ENCODE measurements at regions not wholly inside any gene's neighbourhood (a gene's known extent, or its start where the extent isn't known, plus 50 kb on each side); places are given as distances from the start of the nearest gene placed in this dataset.

- H3K36me3 ChIP-seq (replicated peaks in 1 of 2; ENCODE audit: control extremely low read depth in 1 of 2, control insufficient read depth in 1 of 2, extremely low read depth in 1 of 2, insufficient read depth in 2 of 2, low read length in 1 of 2) = no peaks in the 10 kb centered on the region
- DNase-seq = no peak
- ATAC-seq (ENCODE audit: low read depth) = no peak
- H3K79me2 ChIP-seq (ENCODE audit: control insufficient read depth, insufficient read depth, low read length) = no peaks in the 10 kb centered on the region
- H3K27ac Mint-ChIP-seq = no peak overlapping the region
- H3K27ac ChIP-seq (ENCODE audit: low read length in 2 of 2) = no peak overlapping the region
- H3K27me3 Mint-ChIP-seq = peaks cover 12% of the 10 kb centered on the region
- no peaks in the 10 kb centered on the region for H3K4me1 ChIP-seq (ENCODE audit: control insufficient read depth in 2 of 2, insufficient read depth in 2 of 2, low read length in 2 of 2)
- H3K27me3 ChIP-seq (replicated peaks in 1 of 4; ENCODE audit: control extremely low read depth in 1 of 4, control insufficient read depth in 3 of 4, insufficient read depth in 4 of 4, low read length in 3 of 4) = no peaks in the 10 kb centered on the region
- TF ChIP-seq, protein P1, sequence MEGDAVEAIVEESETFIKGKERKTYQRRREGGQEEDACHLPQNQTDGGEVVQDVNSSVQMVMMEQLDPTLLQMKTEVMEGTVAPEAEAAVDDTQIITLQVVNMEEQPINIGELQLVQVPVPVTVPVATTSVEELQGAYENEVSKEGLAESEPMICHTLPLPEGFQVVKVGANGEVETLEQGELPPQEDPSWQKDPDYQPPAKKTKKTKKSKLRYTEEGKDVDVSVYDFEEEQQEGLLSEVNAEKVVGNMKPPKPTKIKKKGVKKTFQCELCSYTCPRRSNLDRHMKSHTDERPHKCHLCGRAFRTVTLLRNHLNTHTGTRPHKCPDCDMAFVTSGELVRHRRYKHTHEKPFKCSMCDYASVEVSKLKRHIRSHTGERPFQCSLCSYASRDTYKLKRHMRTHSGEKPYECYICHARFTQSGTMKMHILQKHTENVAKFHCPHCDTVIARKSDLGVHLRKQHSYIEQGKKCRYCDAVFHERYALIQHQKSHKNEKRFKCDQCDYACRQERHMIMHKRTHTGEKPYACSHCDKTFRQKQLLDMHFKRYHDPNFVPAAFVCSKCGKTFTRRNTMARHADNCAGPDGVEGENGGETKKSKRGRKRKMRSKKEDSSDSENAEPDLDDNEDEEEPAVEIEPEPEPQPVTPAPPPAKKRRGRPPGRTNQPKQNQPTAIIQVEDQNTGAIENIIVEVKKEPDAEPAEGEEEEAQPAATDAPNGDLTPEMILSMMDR (IDR thresholded peaks at IDR 0.05) = no peak
- TF ChIP-seq EZH2 (IDR thresholded peaks at IDR 0.05; ENCODE audit: borderline replicate concordance, insufficient read depth, low read depth, low read length, poor library complexity, severe bottlenecking) = no peak
- H2AFZ ChIP-seq (ENCODE audit: insufficient read depth, low read depth, low read length, poor library complexity, severe bottlenecking) = no peak overlapping the region
- no peaks in the 10 kb centered on the region for H4K20me1 ChIP-seq (ENCODE audit: control insufficient read depth, insufficient read depth, low read length, poor library complexity, severe bottlenecking)
- no peaks in the 10 kb centered on the region for H3K9me3 ChIP-seq (ENCODE audit: control extremely low read depth in 1 of 3, control insufficient read depth in 2 of 3, insufficient read depth in 1 of 3, low read length in 2 of 3)
- intact Hi-C loops (cut with micrococcal nuclease) = no loop called here
- ChIA-PET CTCF (no interaction called here), POLR2A (no interaction called here)
- no peak overlapping the region for H3K4me3 ChIP-seq (ENCODE audit: control extremely low read depth in 1 of 5, extremely low read depth in 1 of 5, insufficient read depth in 1 of 5, low read depth in 2 of 5, low read length in 4 of 5)
- no peak overlapping the region for H3K4me3 Mint-ChIP-seq
- no peaks in the 10 kb centered on the region for H3K4me1 Mint-ChIP-seq
- no peaks in the 10 kb centered on the region for H3K9me3 Mint-ChIP-seq (ENCODE audit: insufficient read depth)
- no peak overlapping the region for H3K9ac ChIP-seq (ENCODE audit: low read length)
- no peak overlapping the region for H3K4me2 ChIP-seq (replicated peaks; ENCODE audit: low read depth, low read length, poor library complexity, severe bottlenecking)
- WGBS (ENCODE audit: insufficient coverage) = no CpG with 5 or more reads among the region's 2 CpGs
These were observed 502.2 kb upstream of the SETBP1 start for GRCh38 chr18:44178476-44178875.

- no peaks in the 10 kb centered on the region for H3K4me1 ChIP-seq (ENCODE audit: control insufficient read depth in 2 of 2, insufficient read depth in 2 of 2, low read length in 2 of 2)
- no peaks in the 10 kb centered on the region for H4K20me1 ChIP-seq (ENCODE audit: control insufficient read depth, insufficient read depth, low read length, poor library complexity, severe bottlenecking)
- H3K4me1 Mint-ChIP-seq = no peaks in the 10 kb centered on the region
- no peak overlapping the region for H3K4me3 Mint-ChIP-seq
- H3K9me3 ChIP-seq (ENCODE audit: control extremely low read depth in 1 of 3, control insufficient read depth in 2 of 3, insufficient read depth in 1 of 3, low read length in 2 of 3) = no peaks in the 10 kb centered on the region
- H3K4me3 ChIP-seq (ENCODE audit: control extremely low read depth in 1 of 5, extremely low read depth in 1 of 5, insufficient read depth in 1 of 5, low read depth in 2 of 5, low read length in 4 of 5) = no peak overlapping the region
- TF ChIP-seq, protein P1 (IDR thresholded peaks at IDR 0.05) = no peak
- no peak for TF ChIP-seq EZH2 (IDR thresholded peaks at IDR 0.05; ENCODE audit: borderline replicate concordance, insufficient read depth, low read depth, low read length, poor library complexity, severe bottlenecking)
- H3K36me3 ChIP-seq (replicated peaks in 1 of 2; ENCODE audit: control extremely low read depth in 1 of 2, control insufficient read depth in 1 of 2, extremely low read depth in 1 of 2, insufficient read depth in 2 of 2, low read length in 1 of 2) = no peaks in the 10 kb centered on the region
- no peak overlapping the region for H3K4me2 ChIP-seq (replicated peaks; ENCODE audit: low read depth, low read length, poor library complexity, severe bottlenecking)
- H3K9ac ChIP-seq (ENCODE audit: low read length) = no peak overlapping the region
- no peak overlapping the region for H2AFZ ChIP-seq (ENCODE audit: insufficient read depth, low read depth, low read length, poor library complexity, severe bottlenecking)
- POLR2A ChIA-PET = no interaction called here
- H3K79me2 ChIP-seq (ENCODE audit: control insufficient read depth, insufficient read depth, low read length) = no peaks in the 10 kb centered on the region
- WGBS (ENCODE audit: insufficient coverage) = 100% methylated on average over 4 of the region's 10 CpGs
- DNase-seq (no peak), ATAC-seq (ENCODE audit: low read depth) (no peak)
- peaks cover 8% of the 10 kb centered on the region for H3K27me3 Mint-ChIP-seq
- no peaks in the 10 kb centered on the region for H3K27me3 ChIP-seq (replicated peaks in 1 of 4; ENCODE audit: control extremely low read depth in 1 of 4, control insufficient read depth in 3 of 4, insufficient read depth in 4 of 4, low read length in 3 of 4)
- CTCF ChIA-PET = no interaction called here
- intact Hi-C loops (cut with micrococcal nuclease) = no loop called here
- no peak overlapping the region for H3K27ac ChIP-seq (ENCODE audit: low read length in 2 of 2)
- H3K9me3 Mint-ChIP-seq (ENCODE audit: insufficient read depth) = no peaks in the 10 kb centered on the region
- H3K27ac Mint-ChIP-seq = no peak overlapping the region
These were observed 501.0 kb upstream of the SETBP1 start for GRCh38 chr18:44179693-44180092.

Measured in B cell (primary cell).